ENCODE measurements at regions not wholly inside any gene's neighbourhood (a gene's known extent, or its start where the extent isn't known, plus 50 kb on each side); places are given as distances from the start of the nearest gene placed in this dataset.

- no peak for TF ChIP-seq CTCF (IDR thresholded peaks at IDR 0.05; ENCODE audit: control insufficient read depth, extremely low read depth, insufficient read depth)
- no peak overlapping the region for H3K4me3 ChIP-seq (ENCODE audit: low read depth, low read length)
- DNase-seq (ENCODE audit: low read depth): no peak
Observed at GRCh38 chr22:46089426-46090035, 60.8 kb upstream of the PPARA start.

- no peak for DNase-seq (ENCODE audit: low read depth)
- no peak for TF ChIP-seq CTCF (IDR thresholded peaks at IDR 0.05; ENCODE audit: control insufficient read depth, extremely low read depth, insufficient read depth)
- no peak overlapping the region for H3K4me3 ChIP-seq (ENCODE audit: low read depth, low read length)
Observed at GRCh38 chr22:46090036-46090591, 60.2 kb upstream of the PPARA start.

GRCh38 chr22:46090631-46091201 is 59.6 kb upstream of the PPARA start:
- no peak for TF ChIP-seq CTCF (IDR thresholded peaks at IDR 0.05; ENCODE audit: control insufficient read depth, extremely low read depth, insufficient read depth)
- H3K4me3 ChIP-seq (ENCODE audit: low read depth, low read length): no peak overlapping the region
- no peak for DNase-seq (ENCODE audit: low read depth)

GRCh38 chr22:46091277-46091977 is 58.9 kb upstream of the PPARA start:
- H3K4me3 ChIP-seq (ENCODE audit: low read depth, low read length): no peak overlapping the region
- no peak for DNase-seq (ENCODE audit: low read depth)
- TF ChIP-seq CTCF (IDR thresholded peaks at IDR 0.05; ENCODE audit: control insufficient read depth, extremely low read depth, insufficient read depth): no peak

- TF ChIP-seq CTCF (IDR thresholded peaks at IDR 0.05; ENCODE audit: control insufficient read depth, extremely low read depth, insufficient read depth): no peak
- no peak for DNase-seq (ENCODE audit: low read depth)
- no peak overlapping the region for H3K4me3 ChIP-seq (ENCODE audit: low read depth, low read length)
Observed at GRCh38 chr22:46092011-46092410, 58.3 kb upstream of the PPARA start.

GRCh38 chr22:46092670-46093410 is 57.5 kb upstream of the PPARA start:
- DNase-seq (ENCODE audit: low read depth): no peak
- TF ChIP-seq CTCF (IDR thresholded peaks at IDR 0.05; ENCODE audit: control insufficient read depth, extremely low read depth, insufficient read depth): no peak
- no peak overlapping the region for H3K4me3 ChIP-seq (ENCODE audit: low read depth, low read length)
